PC-9 (cell line): ENCODE measurements at regions not wholly inside any gene's neighbourhood (a gene's known extent, or its start where the extent isn't known, plus 50 kb on each side); places are given as distances from the start of the nearest gene placed in this dataset.

Experiments used
- BruUV-seq: library from RNA; stranded (reverse); fragments of 400-500 nt; replicated peaks from 2 replicates; lab custom pipeline; 2021; lab: Mats Ljungman, UMichigan
- CTCF ChIA-PET: fragments of 300-600 bp; sonication (Branson Sonifier 250); formaldehyde crosslinking; loops from one replicate; lab custom pipeline; 2022; ENCODE audit warnings: antibody characterized with exemption; lab: Charles Lee
- POLR2A ChIA-PET: fragments of 300-600 bp; sonication (Branson Sonifier 250); formaldehyde crosslinking; loops from one replicate; lab custom pipeline; 2022; ENCODE audit warnings: antibody characterized with exemption; ENCODE audit not compliant: unreplicated experiment; lab: Charles Lee
- DNase-seq, 2 experiments: peaks; one replicate each; pipeline versions ENCODE4 v3.0.0 to v3.0.0-alpha.2; 2015 to 2022; ENCODE audit warnings: mixed read lengths in 1 of 2
- H2AFZ ChIP-seq: fragments of 200-600 bp; sonication (generic); 2 replicates; pipeline ENCODE4 v1.8.1; 2017; ENCODE audit warnings: antibody characterized with exemption
- H3F3A ChIP-seq: fragments of 200-600 bp; sonication (generic); 2 replicates; pipeline ENCODE4 v1.8.1; 2017; ENCODE audit warnings: antibody characterized with exemption, mild to moderate bottlenecking, low read depth; ENCODE audit not compliant: insufficient read depth
- H3K27ac ChIP-seq: fragments of 200-600 bp; sonication (generic); 2 replicates; pipeline ENCODE4 v1.6.1; 2016; ENCODE audit warnings: mixed run types
- H3K27me3 ChIP-seq: fragments of 200-600 bp; sonication (generic); 2 replicates; pipeline ENCODE4 v1.6.1; 2016; ENCODE audit warnings: low read depth, mixed run types; ENCODE audit not compliant: insufficient read depth
- H3K36me3 ChIP-seq: fragments of 200-600 bp; sonication (generic); 2 replicates; pipeline ENCODE4 v1.6.1; 2016; ENCODE audit warnings: low read depth, mixed run types
- H3K4me1 ChIP-seq: fragments of 200-600 bp; sonication (generic); replicated peaks from 2 replicates; pipeline ENCODE4 v1.6.1; 2016; ENCODE audit warnings: mixed run types; ENCODE audit not compliant: insufficient read depth
- H3K4me2 ChIP-seq: fragments of 200-600 bp; sonication (generic); 2 replicates; pipeline ENCODE4 v1.6.1; 2017; ENCODE audit warnings: mixed run types
- H3K4me3 ChIP-seq: fragments of 200-600 bp; sonication (generic); 2 replicates; pipeline ENCODE4 v1.6.1; 2016; ENCODE audit warnings: mixed run types
- H3K79me2 ChIP-seq: fragments of 200-600 bp; sonication (generic); 2 replicates; pipeline ENCODE4 v1.6.1; 2017; ENCODE audit warnings: low read depth, mixed run types
- H3K9me2 ChIP-seq: fragments of 200-600 bp; sonication (generic); 2 replicates; pipeline ENCODE4 v1.8.1; 2017; ENCODE audit warnings: mild to moderate bottlenecking; ENCODE audit not compliant: insufficient read depth
- H3K9me3 ChIP-seq: fragments of 200-600 bp; sonication (generic); 2 replicates; pipeline ENCODE4 v1.8.1; 2016; ENCODE audit warnings: low read depth; ENCODE audit not compliant: insufficient read depth
- H4K20me1 ChIP-seq: fragments of 200-600 bp; sonication (generic); 2 replicates; pipeline ENCODE4 v1.8.1; 2017; ENCODE audit not compliant: insufficient read depth
- CTCF ChIP-seq: fragments of 200-600 bp; sonication (generic); conservative IDR thresholded peaks from 2 replicates; pipeline ENCODE4 v1.6.1; 2017; ENCODE audit warnings: mixed run types, antibody characterized with exemption, mild to moderate bottlenecking, moderate library complexity
- EZH2 ChIP-seq: fragments of 200-600 bp; sonication (generic); IDR thresholded peaks from 2 replicates; pipeline ENCODE4 v1.8.0; 2017; ENCODE audit warnings: antibody characterized with exemption, low read depth
- intact Hi-C: fragments of 100-400 bp; cut with micrococcal nuclease; formaldehyde crosslinking; loops from one replicate; pipeline ENCODE4 v1.10.0; 2022; ENCODE audit not compliant: unreplicated experiment

DNA sequence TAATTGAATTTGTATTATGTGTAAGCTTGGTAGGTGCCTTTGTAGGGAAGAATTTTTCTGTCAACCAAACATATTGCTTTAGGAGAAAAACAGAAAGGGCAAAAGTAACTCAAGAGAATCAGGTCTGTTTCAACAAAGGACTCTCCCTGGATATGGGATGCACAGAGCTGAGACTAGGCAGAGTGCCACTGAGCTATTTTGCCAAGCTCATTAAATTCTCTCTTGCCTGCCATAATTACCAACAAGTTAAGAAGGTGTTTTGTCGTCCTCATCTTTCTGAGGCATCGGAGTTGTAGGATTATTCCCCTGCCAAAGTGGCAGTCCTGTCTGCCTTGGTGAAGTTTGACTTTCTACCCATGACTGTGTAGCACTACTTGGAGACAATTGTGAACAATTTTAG lies 438.9 kb upstream of the SEL1L start:
- no peak for DNase-seq
- Histone ChIP-seq H3K36me3 (no peaks in the 10 kb centered on the region), H3F3A (no peaks in the 10 kb centered on the region), H4K20me1 (no peaks in the 10 kb centered on the region), H3K4me2 (no peak overlapping the region), H3K27ac (no peak overlapping the region), H3K27me3 (no peaks in the 10 kb centered on the region), H3K9me3 (no peaks in the 10 kb centered on the region), H2AFZ (no peak overlapping the region), H3K4me3 (no peak overlapping the region), H3K79me2 (no peaks in the 10 kb centered on the region), H3K9me2 (no peaks in the 10 kb centered on the region), H3K4me1 (no peaks in the 10 kb centered on the region)
- ChIA-PET POLR2A (no interaction called here), CTCF (no interaction called here)
- BruUV-seq: no TSS peak
- intact Hi-C loops: no loop called here
- no peak for TF ChIP-seq EZH2
- TF ChIP-seq CTCF: no peak

DNA sequence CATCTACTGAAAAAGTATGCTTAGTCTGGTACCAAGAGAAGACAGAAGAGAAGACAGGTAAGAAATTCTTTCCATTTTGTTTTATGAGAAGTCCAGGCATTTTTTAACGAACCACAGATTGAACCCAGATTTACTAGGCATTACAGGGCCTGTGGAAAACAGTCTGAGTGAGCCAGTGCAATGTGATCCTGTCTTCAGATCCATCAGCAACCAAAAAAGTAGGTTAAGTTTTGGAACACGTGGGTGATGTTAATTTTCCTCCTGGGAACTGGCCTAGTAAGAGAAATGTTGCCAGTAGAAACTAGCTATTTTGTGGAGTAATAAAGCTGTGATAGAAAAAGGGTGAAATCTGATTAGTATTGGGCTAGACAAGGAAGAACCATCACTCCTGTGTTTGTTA lies 440.9 kb upstream of the SEL1L start:
- Histone ChIP-seq H3K9me2 (no peaks in the 10 kb centered on the region), H3K27ac (no peak overlapping the region), H2AFZ (no peak overlapping the region), H3F3A (no peaks in the 10 kb centered on the region), H3K36me3 (no peaks in the 10 kb centered on the region), H3K79me2 (no peaks in the 10 kb centered on the region), H3K4me1 (no peaks in the 10 kb centered on the region), H3K4me2 (no peak overlapping the region), H3K9me3 (no peaks in the 10 kb centered on the region), H4K20me1 (no peaks in the 10 kb centered on the region), H3K4me3 (no peak overlapping the region), H3K27me3 (no peaks in the 10 kb centered on the region)
- intact Hi-C loops: no loop called here
- TF ChIP-seq EZH2: no peak
- TF ChIP-seq CTCF: no peak
- no peak for DNase-seq
- CTCF ChIA-PET: no interaction called here
- no TSS peak for BruUV-seq
- POLR2A ChIA-PET: no interaction called here

DNA sequence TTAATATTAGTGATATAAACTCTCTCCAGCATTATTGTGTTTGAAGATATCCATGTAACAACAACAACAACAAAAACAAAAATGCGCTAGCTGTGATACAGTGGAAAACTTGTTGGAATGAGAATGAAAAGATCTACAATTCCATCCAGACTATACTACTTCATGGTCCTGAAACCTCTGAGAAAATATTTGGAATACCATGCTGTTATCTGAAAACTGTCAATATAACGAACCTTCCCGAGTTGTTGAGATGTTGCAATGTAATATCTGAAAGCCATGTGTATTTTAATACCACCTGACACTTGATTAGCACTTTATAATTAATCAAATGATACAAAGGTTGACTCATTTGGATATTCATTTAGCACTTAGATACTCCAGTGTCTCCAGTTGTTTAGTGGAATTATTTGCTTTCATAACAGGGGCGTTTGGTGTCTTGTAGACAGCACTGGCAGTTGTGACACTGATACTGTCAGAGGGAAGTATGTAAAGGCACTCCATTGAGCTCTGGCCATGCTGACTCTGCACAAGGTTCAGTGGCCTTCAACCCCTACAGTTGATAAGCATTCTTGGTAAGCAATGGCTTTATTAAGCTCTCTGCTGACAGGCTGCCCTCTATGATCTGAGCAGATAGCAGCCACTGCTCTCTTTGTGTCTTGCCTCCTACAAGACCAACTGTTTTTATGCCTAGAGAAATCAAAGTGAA lies 447.1 kb upstream of the SEL1L start:
- CTCF ChIA-PET: no interaction called here
- Histone ChIP-seq H3K4me2 (no peak overlapping the region), H2AFZ (no peak overlapping the region), H3K9me2 (no peaks in the 10 kb centered on the region), H3K4me1 (no peaks in the 10 kb centered on the region), H4K20me1 (no peaks in the 10 kb centered on the region), H3K79me2 (no peaks in the 10 kb centered on the region), H3K27ac (no peak overlapping the region), H3F3A (no peaks in the 10 kb centered on the region), H3K36me3 (no peaks in the 10 kb centered on the region), H3K4me3 (no peak overlapping the region), H3K27me3 (no peaks in the 10 kb centered on the region), H3K9me3 (no peaks in the 10 kb centered on the region)
- POLR2A ChIA-PET: no interaction called here
- no peak for TF ChIP-seq EZH2
- TF ChIP-seq CTCF: no peak
- BruUV-seq: no TSS peak
- DNase-seq: no peak
- intact Hi-C loops: no loop called here
